Glomerular visceral epithelial cell (primary cell): ENCODE measurements at regions not wholly inside any gene's neighbourhood (a gene's known extent, or its start where the extent isn't known, plus 50 kb on each side); places are given as distances from the start of the nearest gene placed in this dataset.

Experiments used
- DNase-seq: peaks from one replicate; pipeline ENCODE4 v3.0.0-alpha.2; 2016; ENCODE audit errors: extremely low spot score

- no peak for DNase-seq
These were observed 272.5 kb downstream of the DHX35 start for GRCh38 chr20:39234520-39235095.

- no peak for DNase-seq
These were observed 271.6 kb downstream of the DHX35 start for GRCh38 chr20:39233755-39234154.

- no peak for DNase-seq
These were observed 265.3 kb downstream of the DHX35 start for GRCh38 chr20:39227416-39227815.

GRCh38 chr20:39225978-39226377 is 263.8 kb downstream of the DHX35 start:
- no peak for DNase-seq

GRCh38 chr20:39225536-39225935 is 263.4 kb downstream of the DHX35 start:
- no peak for DNase-seq

- DNase-seq = no peak
These were observed 260.0 kb downstream of the DHX35 start for GRCh38 chr20:39222101-39222500.

- no peak for DNase-seq
These were observed 254.1 kb downstream of the DHX35 start for GRCh38 chr20:39216195-39216594.

- DNase-seq = no peak
These were observed 252.7 kb downstream of the DHX35 start for GRCh38 chr20:39214828-39215227.

- no peak for DNase-seq
These were observed 251.5 kb downstream of the DHX35 start for GRCh38 chr20:39213476-39214145.

- no peak for DNase-seq
These were observed 249.1 kb downstream of the DHX35 start for GRCh38 chr20:39211060-39211748.

- DNase-seq = no peak
These were observed 248.3 kb downstream of the DHX35 start for GRCh38 chr20:39210341-39211036.

GRCh38 chr20:39206899-39207564 is 244.9 kb downstream of the DHX35 start:
- DNase-seq = no peak

- DNase-seq = no peak
These were observed 233.5 kb downstream of the DHX35 start for GRCh38 chr20:39195582-39196021.

GRCh38 chr20:39190666-39191570 is 228.8 kb downstream of the DHX35 start:
- DNase-seq = peak; percentile 5

- no peak for DNase-seq
These were observed 226.2 kb downstream of the DHX35 start for GRCh38 chr20:39188266-39188765.

- no peak for DNase-seq
These were observed 219.3 kb downstream of the DHX35 start for GRCh38 chr20:39181490-39181889.

- DNase-seq = no peak
These were observed 214.3 kb downstream of the DHX35 start for GRCh38 chr20:39176457-39176856.

- DNase-seq = no peak
These were observed 208.8 kb downstream of the DHX35 start for GRCh38 chr20:39170896-39171463.

- no peak for DNase-seq
These were observed 203.0 kb downstream of the DHX35 start for GRCh38 chr20:39165099-39165498.

GRCh38 chr20:39164642-39165041 is 202.5 kb downstream of the DHX35 start:
- no peak for DNase-seq
